ENCODE measurements at regions not wholly inside any gene's neighbourhood (a gene's known extent, or its start where the extent isn't known, plus 50 kb on each side); places are given as distances from the start of the nearest gene placed in this dataset.

DNA sequence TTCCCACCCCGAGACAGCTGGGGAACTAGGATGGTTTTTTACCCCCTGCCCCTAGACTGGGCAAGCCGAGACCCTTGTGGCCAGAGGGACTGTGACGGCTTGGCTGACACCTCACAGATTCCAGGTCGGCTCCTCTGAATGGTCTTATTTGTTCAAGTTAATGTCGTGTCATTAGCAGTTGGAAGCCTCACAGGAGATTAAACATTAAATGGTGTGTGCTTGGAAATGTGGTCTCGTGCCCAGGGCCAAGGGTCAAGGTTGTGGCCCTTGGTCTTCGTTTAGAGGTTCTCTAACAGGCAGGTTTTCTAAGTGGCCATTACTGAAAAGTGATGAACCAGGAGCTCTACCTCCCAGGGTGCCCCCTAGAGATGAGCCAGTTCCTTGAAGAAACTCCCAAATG lies 61.2 kb upstream of the RXRA start:
- TF ChIP-seq, protein P1, sequence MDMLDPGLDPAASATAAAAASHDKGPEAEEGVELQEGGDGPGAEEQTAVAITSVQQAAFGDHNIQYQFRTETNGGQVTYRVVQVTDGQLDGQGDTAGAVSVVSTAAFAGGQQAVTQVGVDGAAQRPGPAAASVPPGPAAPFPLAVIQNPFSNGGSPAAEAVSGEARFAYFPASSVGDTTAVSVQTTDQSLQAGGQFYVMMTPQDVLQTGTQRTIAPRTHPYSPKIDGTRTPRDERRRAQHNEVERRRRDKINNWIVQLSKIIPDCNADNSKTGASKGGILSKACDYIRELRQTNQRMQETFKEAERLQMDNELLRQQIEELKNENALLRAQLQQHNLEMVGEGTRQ (IDR thresholded peaks at IDR 0.05; ENCODE audit: borderline replicate concordance, low read depth, low read length) = no peak
- TF ChIP-seq RAD21 (IDR thresholded peaks at IDR 0.05; ENCODE audit: insufficient read depth, low read depth, low read length) = no peak
- TF ChIP-seq, protein P2, sequence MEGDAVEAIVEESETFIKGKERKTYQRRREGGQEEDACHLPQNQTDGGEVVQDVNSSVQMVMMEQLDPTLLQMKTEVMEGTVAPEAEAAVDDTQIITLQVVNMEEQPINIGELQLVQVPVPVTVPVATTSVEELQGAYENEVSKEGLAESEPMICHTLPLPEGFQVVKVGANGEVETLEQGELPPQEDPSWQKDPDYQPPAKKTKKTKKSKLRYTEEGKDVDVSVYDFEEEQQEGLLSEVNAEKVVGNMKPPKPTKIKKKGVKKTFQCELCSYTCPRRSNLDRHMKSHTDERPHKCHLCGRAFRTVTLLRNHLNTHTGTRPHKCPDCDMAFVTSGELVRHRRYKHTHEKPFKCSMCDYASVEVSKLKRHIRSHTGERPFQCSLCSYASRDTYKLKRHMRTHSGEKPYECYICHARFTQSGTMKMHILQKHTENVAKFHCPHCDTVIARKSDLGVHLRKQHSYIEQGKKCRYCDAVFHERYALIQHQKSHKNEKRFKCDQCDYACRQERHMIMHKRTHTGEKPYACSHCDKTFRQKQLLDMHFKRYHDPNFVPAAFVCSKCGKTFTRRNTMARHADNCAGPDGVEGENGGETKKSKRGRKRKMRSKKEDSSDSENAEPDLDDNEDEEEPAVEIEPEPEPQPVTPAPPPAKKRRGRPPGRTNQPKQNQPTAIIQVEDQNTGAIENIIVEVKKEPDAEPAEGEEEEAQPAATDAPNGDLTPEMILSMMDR (IDR thresholded peaks at IDR 0.05 in 2 of 3, conservative IDR thresholded peaks at IDR 0.05 in 1 of 3; ENCODE audit: control insufficient read depth in 2 of 3, extremely low read depth in 1 of 3, insufficient read depth in 1 of 3, low read depth in 3 of 3, low read length in 3 of 3) = no peak
- TF ChIP-seq, protein P3, sequence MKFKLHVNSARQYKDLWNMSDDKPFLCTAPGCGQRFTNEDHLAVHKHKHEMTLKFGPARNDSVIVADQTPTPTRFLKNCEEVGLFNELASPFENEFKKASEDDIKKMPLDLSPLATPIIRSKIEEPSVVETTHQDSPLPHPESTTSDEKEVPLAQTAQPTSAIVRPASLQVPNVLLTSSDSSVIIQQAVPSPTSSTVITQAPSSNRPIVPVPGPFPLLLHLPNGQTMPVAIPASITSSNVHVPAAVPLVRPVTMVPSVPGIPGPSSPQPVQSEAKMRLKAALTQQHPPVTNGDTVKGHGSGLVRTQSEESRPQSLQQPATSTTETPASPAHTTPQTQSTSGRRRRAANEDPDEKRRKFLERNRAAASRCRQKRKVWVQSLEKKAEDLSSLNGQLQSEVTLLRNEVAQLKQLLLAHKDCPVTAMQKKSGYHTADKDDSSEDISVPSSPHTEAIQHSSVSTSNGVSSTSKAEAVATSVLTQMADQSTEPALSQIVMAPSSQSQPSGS (IDR thresholded peaks at IDR 0.05; ENCODE audit: low read length) = no peak
- no peak for TF ChIP-seq WRNIP1 (IDR thresholded peaks at IDR 0.05; ENCODE audit: borderline replicate concordance, low read depth, low read length)
- TF ChIP-seq POLR2AphosphoS5 (IDR thresholded peaks at IDR 0.05; ENCODE audit: low read length) = no peak
- TF ChIP-seq, protein P4, sequence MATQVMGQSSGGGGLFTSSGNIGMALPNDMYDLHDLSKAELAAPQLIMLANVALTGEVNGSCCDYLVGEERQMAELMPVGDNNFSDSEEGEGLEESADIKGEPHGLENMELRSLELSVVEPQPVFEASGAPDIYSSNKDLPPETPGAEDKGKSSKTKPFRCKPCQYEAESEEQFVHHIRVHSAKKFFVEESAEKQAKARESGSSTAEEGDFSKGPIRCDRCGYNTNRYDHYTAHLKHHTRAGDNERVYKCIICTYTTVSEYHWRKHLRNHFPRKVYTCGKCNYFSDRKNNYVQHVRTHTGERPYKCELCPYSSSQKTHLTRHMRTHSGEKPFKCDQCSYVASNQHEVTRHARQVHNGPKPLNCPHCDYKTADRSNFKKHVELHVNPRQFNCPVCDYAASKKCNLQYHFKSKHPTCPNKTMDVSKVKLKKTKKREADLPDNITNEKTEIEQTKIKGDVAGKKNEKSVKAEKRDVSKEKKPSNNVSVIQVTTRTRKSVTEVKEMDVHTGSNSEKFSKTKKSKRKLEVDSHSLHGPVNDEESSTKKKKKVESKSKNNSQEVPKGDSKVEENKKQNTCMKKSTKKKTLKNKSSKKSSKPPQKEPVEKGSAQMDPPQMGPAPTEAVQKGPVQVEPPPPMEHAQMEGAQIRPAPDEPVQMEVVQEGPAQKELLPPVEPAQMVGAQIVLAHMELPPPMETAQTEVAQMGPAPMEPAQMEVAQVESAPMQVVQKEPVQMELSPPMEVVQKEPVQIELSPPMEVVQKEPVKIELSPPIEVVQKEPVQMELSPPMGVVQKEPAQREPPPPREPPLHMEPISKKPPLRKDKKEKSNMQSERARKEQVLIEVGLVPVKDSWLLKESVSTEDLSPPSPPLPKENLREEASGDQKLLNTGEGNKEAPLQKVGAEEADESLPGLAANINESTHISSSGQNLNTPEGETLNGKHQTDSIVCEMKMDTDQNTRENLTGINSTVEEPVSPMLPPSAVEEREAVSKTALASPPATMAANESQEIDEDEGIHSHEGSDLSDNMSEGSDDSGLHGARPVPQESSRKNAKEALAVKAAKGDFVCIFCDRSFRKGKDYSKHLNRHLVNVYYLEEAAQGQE (IDR thresholded peaks at IDR 0.05; ENCODE audit: low read depth, low read length) = no peak
- no peak for TF ChIP-seq GABPA (IDR thresholded peaks at IDR 0.05; ENCODE audit: low read depth)
- no peak for TF ChIP-seq CBFB (IDR thresholded peaks at IDR 0.05; ENCODE audit: low read depth)
- no peak for TF ChIP-seq RAD51 (IDR thresholded peaks at IDR 0.05)
- TF ChIP-seq, protein P5, sequence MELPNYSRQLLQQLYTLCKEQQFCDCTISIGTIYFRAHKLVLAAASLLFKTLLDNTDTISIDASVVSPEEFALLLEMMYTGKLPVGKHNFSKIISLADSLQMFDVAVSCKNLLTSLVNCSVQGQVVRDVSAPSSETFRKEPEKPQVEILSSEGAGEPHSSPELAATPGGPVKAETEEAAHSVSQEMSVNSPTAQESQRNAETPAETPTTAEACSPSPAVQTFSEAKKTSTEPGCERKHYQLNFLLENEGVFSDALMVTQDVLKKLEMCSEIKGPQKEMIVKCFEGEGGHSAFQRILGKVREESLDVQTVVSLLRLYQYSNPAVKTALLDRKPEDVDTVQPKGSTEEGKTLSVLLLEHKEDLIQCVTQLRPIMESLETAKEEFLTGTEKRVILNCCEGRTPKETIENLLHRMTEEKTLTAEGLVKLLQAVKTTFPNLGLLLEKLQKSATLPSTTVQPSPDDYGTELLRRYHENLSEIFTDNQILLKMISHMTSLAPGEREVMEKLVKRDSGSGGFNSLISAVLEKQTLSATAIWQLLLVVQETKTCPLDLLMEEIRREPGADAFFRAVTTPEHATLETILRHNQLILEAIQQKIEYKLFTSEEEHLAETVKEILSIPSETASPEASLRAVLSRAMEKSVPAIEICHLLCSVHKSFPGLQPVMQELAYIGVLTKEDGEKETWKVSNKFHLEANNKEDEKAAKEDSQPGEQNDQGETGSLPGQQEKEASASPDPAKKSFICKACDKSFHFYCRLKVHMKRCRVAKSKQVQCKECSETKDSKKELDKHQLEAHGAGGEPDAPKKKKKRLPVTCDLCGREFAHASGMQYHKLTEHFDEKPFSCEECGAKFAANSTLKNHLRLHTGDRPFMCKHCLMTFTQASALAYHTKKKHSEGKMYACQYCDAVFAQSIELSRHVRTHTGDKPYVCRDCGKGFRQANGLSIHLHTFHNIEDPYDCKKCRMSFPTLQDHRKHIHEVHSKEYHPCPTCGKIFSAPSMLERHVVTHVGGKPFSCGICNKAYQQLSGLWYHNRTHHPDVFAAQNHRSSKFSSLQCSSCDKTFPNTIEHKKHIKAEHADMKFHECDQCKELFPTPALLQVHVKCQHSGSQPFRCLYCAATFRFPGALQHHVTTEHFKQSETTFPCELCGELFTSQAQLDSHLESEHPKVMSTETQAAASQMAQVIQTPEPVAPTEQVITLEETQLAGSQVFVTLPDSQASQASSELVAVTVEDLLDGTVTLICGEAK (IDR thresholded peaks at IDR 0.05; ENCODE audit: borderline replicate concordance) = no peak
- TF ChIP-seq, protein P6, sequence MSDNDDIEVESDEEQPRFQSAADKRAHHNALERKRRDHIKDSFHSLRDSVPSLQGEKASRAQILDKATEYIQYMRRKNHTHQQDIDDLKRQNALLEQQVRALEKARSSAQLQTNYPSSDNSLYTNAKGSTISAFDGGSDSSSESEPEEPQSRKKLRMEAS (IDR thresholded peaks at IDR 0.05; ENCODE audit: low read depth, low read length) = no peak
- TF ChIP-seq, protein P7, sequence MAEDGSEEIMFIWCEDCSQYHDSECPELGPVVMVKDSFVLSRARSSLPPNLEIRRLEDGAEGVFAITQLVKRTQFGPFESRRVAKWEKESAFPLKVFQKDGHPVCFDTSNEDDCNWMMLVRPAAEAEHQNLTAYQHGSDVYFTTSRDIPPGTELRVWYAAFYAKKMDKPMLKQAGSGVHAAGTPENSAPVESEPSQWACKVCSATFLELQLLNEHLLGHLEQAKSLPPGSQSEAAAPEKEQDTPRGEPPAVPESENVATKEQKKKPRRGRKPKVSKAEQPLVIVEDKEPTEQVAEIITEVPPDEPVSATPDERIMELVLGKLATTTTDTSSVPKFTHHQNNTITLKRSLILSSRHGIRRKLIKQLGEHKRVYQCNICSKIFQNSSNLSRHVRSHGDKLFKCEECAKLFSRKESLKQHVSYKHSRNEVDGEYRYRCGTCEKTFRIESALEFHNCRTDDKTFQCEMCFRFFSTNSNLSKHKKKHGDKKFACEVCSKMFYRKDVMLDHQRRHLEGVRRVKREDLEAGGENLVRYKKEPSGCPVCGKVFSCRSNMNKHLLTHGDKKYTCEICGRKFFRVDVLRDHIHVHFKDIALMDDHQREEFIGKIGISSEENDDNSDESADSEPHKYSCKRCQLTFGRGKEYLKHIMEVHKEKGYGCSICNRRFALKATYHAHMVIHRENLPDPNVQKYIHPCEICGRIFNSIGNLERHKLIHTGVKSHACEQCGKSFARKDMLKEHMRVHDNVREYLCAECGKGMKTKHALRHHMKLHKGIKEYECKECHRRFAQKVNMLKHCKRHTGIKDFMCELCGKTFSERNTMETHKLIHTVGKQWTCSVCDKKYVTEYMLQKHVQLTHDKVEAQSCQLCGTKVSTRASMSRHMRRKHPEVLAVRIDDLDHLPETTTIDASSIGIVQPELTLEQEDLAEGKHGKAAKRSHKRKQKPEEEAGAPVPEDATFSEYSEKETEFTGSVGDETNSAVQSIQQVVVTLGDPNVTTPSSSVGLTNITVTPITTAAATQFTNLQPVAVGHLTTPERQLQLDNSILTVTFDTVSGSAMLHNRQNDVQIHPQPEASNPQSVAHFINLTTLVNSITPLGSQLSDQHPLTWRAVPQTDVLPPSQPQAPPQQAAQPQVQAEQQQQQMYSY (CRISPR knock-in tag; IDR thresholded peaks at IDR 0.05) = no peak

Measured in GM12878 (cell line).